ENCODE measurements at regions not wholly inside any gene's neighbourhood (a gene's known extent, or its start where the extent isn't known, plus 50 kb on each side); places are given as distances from the start of the nearest gene placed in this dataset.

DNA sequence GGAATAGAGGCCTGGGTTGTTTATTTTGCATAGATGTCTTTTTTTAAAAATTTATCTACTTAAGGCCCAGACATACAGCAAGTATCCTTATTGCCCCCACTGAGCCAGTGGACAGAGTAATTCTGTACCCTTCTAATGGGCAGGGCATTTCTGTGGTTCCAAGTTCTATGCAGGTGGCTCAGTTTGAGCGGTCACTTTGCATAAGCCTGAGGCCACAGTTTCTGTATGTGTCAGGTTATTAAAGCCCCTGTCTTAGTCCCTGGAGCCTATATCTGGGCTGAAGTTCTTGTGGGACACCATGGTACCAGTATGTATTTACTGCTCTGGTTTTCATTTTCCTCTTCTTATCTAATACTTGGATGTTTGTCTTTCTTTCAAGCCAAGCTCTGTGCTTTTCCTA lies 168.8 kb downstream of the MID1IP1 start:
- no peak overlapping the region for H3K27ac Mint-ChIP-seq
- no peak overlapping the region for H3K4me3 Mint-ChIP-seq
- DNase-seq = no peak
- TF ChIP-seq, protein P1, sequence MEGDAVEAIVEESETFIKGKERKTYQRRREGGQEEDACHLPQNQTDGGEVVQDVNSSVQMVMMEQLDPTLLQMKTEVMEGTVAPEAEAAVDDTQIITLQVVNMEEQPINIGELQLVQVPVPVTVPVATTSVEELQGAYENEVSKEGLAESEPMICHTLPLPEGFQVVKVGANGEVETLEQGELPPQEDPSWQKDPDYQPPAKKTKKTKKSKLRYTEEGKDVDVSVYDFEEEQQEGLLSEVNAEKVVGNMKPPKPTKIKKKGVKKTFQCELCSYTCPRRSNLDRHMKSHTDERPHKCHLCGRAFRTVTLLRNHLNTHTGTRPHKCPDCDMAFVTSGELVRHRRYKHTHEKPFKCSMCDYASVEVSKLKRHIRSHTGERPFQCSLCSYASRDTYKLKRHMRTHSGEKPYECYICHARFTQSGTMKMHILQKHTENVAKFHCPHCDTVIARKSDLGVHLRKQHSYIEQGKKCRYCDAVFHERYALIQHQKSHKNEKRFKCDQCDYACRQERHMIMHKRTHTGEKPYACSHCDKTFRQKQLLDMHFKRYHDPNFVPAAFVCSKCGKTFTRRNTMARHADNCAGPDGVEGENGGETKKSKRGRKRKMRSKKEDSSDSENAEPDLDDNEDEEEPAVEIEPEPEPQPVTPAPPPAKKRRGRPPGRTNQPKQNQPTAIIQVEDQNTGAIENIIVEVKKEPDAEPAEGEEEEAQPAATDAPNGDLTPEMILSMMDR (IDR thresholded peaks at IDR 0.05) = no peak
- H3K9me3 Mint-ChIP-seq = no peaks in the 10 kb centered on the region
- H3K27me3 Mint-ChIP-seq (ENCODE audit: insufficient read depth) = peaks cover 2% of the 10 kb centered on the region; the same call in 1 of the 2 replicates
- no peaks in the 10 kb centered on the region for H3K36me3 Mint-ChIP-seq (ENCODE audit: low read depth)
- peaks cover 12% of the 10 kb centered on the region; the same call in 1 of the 2 replicates for H3K4me1 Mint-ChIP-seq (ENCODE audit: low read depth)

DNA sequence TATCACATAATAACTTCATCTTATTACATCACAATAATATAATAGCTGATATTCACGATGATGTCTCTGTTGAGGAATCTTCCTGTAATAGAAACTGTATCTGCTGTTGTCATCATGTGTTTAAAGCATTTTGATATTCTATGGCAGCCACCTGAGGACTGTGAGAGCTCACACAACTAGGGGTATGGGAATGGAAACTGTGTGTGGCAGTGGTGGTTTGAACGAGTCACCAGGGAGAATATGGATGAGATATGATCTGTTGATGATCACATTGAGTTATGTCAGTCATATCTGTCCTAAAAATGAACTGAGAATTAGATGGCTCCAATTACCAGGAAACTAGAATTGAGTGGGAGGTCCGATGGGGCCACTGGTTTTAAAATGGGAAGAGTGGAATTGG lies 169.6 kb downstream of the MID1IP1 start:
- TF ChIP-seq, protein P1 (IDR thresholded peaks at IDR 0.05) = no peak
- no peak for DNase-seq
- Mint-ChIP-seq H3K27me3 (ENCODE audit: insufficient read depth) (peaks cover 2% of the 10 kb centered on the region; the same call in 1 of the 2 replicates), H3K4me1 (ENCODE audit: low read depth) (peaks cover 12% of the 10 kb centered on the region; the same call in 1 of the 2 replicates), H3K4me3 (no peak overlapping the region), H3K36me3 (ENCODE audit: low read depth) (no peaks in the 10 kb centered on the region), H3K9me3 (no peaks in the 10 kb centered on the region), H3K27ac (no peak overlapping the region)

DNA sequence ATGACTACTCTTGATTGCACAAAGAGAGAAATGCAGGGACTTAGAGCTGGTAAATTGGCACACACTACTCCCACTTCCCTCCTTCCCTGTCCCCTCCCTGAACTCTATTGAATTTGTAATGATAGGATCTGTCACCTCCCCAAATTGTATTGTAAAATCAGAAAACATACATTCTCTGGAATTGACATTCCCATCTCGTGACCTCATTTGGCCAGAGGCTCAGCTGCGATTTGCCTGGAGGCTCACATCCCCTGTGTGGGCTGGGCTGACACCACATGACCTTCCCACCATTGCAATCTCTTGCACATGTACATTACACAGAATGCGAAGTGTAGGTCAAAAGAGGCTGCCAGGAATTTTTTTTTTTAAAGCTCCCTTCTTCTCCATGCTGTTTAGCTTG lies 172.1 kb downstream of the MID1IP1 start:
- Mint-ChIP-seq H3K4me3 (no peak overlapping the region), H3K9me3 (no peaks in the 10 kb centered on the region), H3K4me1 (ENCODE audit: low read depth) (peaks cover 12% of the 10 kb centered on the region; the same call in 1 of the 2 replicates), H3K27ac (no peak overlapping the region), H3K36me3 (ENCODE audit: low read depth) (no peaks in the 10 kb centered on the region), H3K27me3 (ENCODE audit: insufficient read depth) (peaks cover 2% of the 10 kb centered on the region; the same call in 1 of the 2 replicates)
- TF ChIP-seq, protein P1 (IDR thresholded peaks at IDR 0.05) = no peak
- peak; percentile 0 for DNase-seq

DNA sequence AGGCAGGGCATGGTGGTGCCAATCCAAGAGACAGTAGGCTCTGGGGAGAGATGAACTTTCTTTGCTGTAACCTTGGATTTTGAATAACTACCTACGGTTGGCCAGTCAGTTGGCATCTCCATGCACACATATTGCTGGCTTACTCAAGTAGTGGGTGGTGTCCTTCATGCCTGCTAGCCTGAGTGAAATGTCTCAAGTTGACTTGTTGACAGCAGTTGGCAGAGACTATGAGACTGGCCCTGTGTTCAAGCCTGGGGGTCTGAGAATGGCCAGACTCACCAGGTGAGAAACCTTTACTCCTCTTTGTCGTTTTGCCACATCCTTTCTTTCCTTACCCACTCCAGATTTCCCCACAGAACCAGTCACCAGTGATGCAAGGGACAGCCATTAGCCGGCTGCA lies 173.3 kb downstream of the MID1IP1 start:
- peaks cover 5% of the 10 kb centered on the region; the same call in 1 of the 2 replicates for H3K4me1 Mint-ChIP-seq (ENCODE audit: low read depth)
- no peak overlapping the region for H3K27ac Mint-ChIP-seq
- H3K36me3 Mint-ChIP-seq (ENCODE audit: low read depth) = no peaks in the 10 kb centered on the region
- H3K9me3 Mint-ChIP-seq = no peaks in the 10 kb centered on the region
- no peak for DNase-seq
- TF ChIP-seq, protein P1 (IDR thresholded peaks at IDR 0.05) = no peak
- peaks cover 2% of the 10 kb centered on the region; the same call in 1 of the 2 replicates for H3K27me3 Mint-ChIP-seq (ENCODE audit: insufficient read depth)
- H3K4me3 Mint-ChIP-seq = no peak overlapping the region

GRCh38 chrX:38975368-38975942 lies 174.2 kb downstream of the MID1IP1 start:
- Mint-ChIP-seq H3K9me3 (no peaks in the 10 kb centered on the region), H3K27ac (no peak overlapping the region), H3K4me3 (no peak overlapping the region), H3K4me1 (ENCODE audit: low read depth) (peaks cover 5% of the 10 kb centered on the region; the same call in 1 of the 2 replicates), H3K36me3 (ENCODE audit: low read depth) (no peaks in the 10 kb centered on the region), H3K27me3 (ENCODE audit: insufficient read depth) (peaks cover 2% of the 10 kb centered on the region; the same call in 1 of the 2 replicates)
- TF ChIP-seq, protein P1 (IDR thresholded peaks at IDR 0.05) = no peak
- no peak for DNase-seq

Data from HFFc6 (cell line).